ENCODE measurements at regions not wholly inside any gene's neighbourhood (a gene's known extent, or its start where the extent isn't known, plus 50 kb on each side); places are given as distances from the start of the nearest gene placed in this dataset.

DNA sequence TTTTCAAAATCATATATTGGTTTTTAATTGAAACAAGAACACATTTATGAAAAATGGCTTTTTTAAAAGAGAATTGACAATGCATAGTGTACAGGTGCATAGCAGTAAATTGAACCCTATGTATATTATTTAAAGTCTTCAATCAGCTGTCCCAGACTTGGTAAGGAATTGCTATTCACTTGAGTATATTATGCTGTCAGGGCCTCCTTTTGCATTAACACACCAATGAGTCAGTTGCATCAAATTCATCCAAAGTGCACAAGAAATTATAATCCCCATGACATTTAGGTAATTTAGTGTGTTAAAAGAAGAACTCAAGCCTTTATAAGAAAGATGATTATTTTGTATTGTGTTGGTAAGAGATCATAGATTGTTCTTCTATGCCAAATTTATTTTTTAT lies 748.8 kb upstream of the RIOK2 start:
- no peak overlapping the region for H3K27ac Mint-ChIP-seq
- DNase-seq, result no peak
- intact Hi-C loops (cut with micrococcal nuclease), result no loop called here
- Histone ChIP-seq H3K27me3 (ENCODE audit: control insufficient read depth in 2 of 2, insufficient read depth in 2 of 2, low read length in 2 of 2) (no peaks in the 10 kb centered on the region), H3K79me2 (ENCODE audit: insufficient read depth, low read length) (no peaks in the 10 kb centered on the region), H3K36me3 (replicated peaks in 1 of 2; ENCODE audit: control insufficient read depth in 1 of 2, insufficient read depth in 2 of 2, low read length in 2 of 2) (no peaks in the 10 kb centered on the region), H3K9ac (ENCODE audit: insufficient read depth, low read length, poor library complexity, severe bottlenecking) (no peak overlapping the region), H3K4me1 (ENCODE audit: control insufficient read depth in 1 of 2, insufficient read depth in 2 of 2, low read length in 2 of 2) (no peaks in the 10 kb centered on the region), H3K9me3 (replicated peaks in 1 of 2; ENCODE audit: control insufficient read depth in 1 of 2, insufficient read depth in 1 of 2, low read length in 2 of 2) (no peaks in the 10 kb centered on the region), H2AFZ (ENCODE audit: insufficient read depth, low read depth, low read length, poor library complexity, severe bottlenecking) (no peak overlapping the region), H3K4me3 (replicated peaks in 1 of 3; ENCODE audit: low read depth in 2 of 3, low read length in 3 of 3) (no peak overlapping the region), H3K27ac (ENCODE audit: low read depth in 1 of 2, low read length in 2 of 2) (no peak overlapping the region), H4K20me1 (ENCODE audit: insufficient read depth, low read length) (no peaks in the 10 kb centered on the region), H3K4me2 (replicated peaks; ENCODE audit: extremely low read depth, low read length, poor library complexity, severe bottlenecking) (no peak overlapping the region)
- peaks cover 0 to 2% (median 0%) of the 10 kb centered on the region in 3 donors for H3K27me3 Mint-ChIP-seq (ENCODE audit: low read depth in 3 of 3)
- no peaks in the 10 kb centered on the region for H3K4me1 Mint-ChIP-seq
- TF ChIP-seq, protein P1, sequence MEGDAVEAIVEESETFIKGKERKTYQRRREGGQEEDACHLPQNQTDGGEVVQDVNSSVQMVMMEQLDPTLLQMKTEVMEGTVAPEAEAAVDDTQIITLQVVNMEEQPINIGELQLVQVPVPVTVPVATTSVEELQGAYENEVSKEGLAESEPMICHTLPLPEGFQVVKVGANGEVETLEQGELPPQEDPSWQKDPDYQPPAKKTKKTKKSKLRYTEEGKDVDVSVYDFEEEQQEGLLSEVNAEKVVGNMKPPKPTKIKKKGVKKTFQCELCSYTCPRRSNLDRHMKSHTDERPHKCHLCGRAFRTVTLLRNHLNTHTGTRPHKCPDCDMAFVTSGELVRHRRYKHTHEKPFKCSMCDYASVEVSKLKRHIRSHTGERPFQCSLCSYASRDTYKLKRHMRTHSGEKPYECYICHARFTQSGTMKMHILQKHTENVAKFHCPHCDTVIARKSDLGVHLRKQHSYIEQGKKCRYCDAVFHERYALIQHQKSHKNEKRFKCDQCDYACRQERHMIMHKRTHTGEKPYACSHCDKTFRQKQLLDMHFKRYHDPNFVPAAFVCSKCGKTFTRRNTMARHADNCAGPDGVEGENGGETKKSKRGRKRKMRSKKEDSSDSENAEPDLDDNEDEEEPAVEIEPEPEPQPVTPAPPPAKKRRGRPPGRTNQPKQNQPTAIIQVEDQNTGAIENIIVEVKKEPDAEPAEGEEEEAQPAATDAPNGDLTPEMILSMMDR (IDR thresholded peaks at IDR 0.05), result no peak
- no peak overlapping the region for H3K4me3 Mint-ChIP-seq
- H3K36me3 Mint-ChIP-seq, result no peaks in the 10 kb centered on the region
- peaks cover 0 to 7% (median 0%) of the 10 kb centered on the region in 7 donors for H3K9me3 Mint-ChIP-seq

DNA sequence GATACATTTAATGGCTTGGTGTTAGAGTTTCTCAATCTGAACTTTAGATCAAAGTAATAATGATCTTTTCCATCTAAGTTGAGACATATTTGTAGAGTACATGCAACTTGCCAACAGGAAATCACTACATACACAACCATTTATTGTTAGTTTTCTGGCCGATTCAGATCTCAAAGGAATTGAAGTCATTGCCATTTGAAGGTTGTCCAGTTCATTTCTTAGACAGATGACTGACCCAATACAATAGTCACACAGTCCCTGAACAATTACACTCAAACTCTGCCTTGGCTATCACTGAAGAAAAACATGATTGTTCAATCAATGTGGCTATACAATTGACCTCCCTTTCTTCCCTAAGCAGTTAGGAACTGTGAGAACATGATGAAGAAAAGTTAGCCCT lies 753.2 kb upstream of the RIOK2 start:
- Histone ChIP-seq H3K27me3 (ENCODE audit: control insufficient read depth in 2 of 2, insufficient read depth in 2 of 2, low read length in 2 of 2) (no peaks in the 10 kb centered on the region), H3K4me2 (replicated peaks; ENCODE audit: extremely low read depth, low read length, poor library complexity, severe bottlenecking) (no peak overlapping the region), H3K36me3 (replicated peaks in 1 of 2; ENCODE audit: control insufficient read depth in 1 of 2, insufficient read depth in 2 of 2, low read length in 2 of 2) (no peaks in the 10 kb centered on the region), H3K9ac (ENCODE audit: insufficient read depth, low read length, poor library complexity, severe bottlenecking) (no peak overlapping the region), H3K4me3 (replicated peaks in 1 of 3; ENCODE audit: low read depth in 2 of 3, low read length in 3 of 3) (no peak overlapping the region), H3K27ac (ENCODE audit: low read depth in 1 of 2, low read length in 2 of 2) (no peak overlapping the region), H3K4me1 (ENCODE audit: control insufficient read depth in 1 of 2, insufficient read depth in 2 of 2, low read length in 2 of 2) (no peaks in the 10 kb centered on the region), H2AFZ (ENCODE audit: insufficient read depth, low read depth, low read length, poor library complexity, severe bottlenecking) (no peak overlapping the region), H3K79me2 (ENCODE audit: insufficient read depth, low read length) (no peaks in the 10 kb centered on the region), H3K9me3 (replicated peaks in 1 of 2; ENCODE audit: control insufficient read depth in 1 of 2, insufficient read depth in 1 of 2, low read length in 2 of 2) (peaks cover 0 to 4% of the 10 kb centered on the region in 2 donors), H4K20me1 (ENCODE audit: insufficient read depth, low read length) (no peaks in the 10 kb centered on the region)
- Mint-ChIP-seq H3K27me3 (ENCODE audit: low read depth in 3 of 3) (no peaks in the 10 kb centered on the region), H3K4me1 (no peaks in the 10 kb centered on the region), H3K27ac (no peak overlapping the region), H3K36me3 (no peaks in the 10 kb centered on the region), H3K4me3 (no peak overlapping the region), H3K9me3 (peaks cover 0 to 8% (median 2%) of the 10 kb centered on the region in 7 donors)
- no CpG with 5 or more reads among the region's 1 CpG for WGBS (ENCODE audit: insufficient coverage)
- intact Hi-C loops (cut with micrococcal nuclease), result no loop called here
- no peak for DNase-seq
- TF ChIP-seq, protein P1 (IDR thresholded peaks at IDR 0.05), result no peak
